Fibroblast of lung (primary cell): ENCODE measurements at regions not wholly inside any gene's neighbourhood (a gene's known extent, or its start where the extent isn't known, plus 50 kb on each side); places are given as distances from the start of the nearest gene placed in this dataset.

ENCODE experiments used
- CTCF ChIP-seq, 2 donors: IDR thresholded peaks in 1 of 2; conservative IDR thresholded peaks in 1 of 2; 1 replicate in 1 of 2; 2 replicates in 1 of 2; pipeline ENCODE4 v1.5.1; 2011 to 2012; ENCODE audit warnings: low read length in 2 of 2, control low read depth in 1 of 2, inconsistent platforms in 1 of 2, low read depth in 1 of 2, mild to moderate bottlenecking in 1 of 2
- EZH2 ChIP-seq: IDR thresholded peaks from 2 replicates; pipeline ENCODE4 v1.5.1; 2012; ENCODE audit warnings: low read length, control low read depth, mild to moderate bottlenecking; ENCODE audit errors: missing control alignments

GRCh38 chr5:61673007-61673735 is 341.1 kb downstream of the ZSWIM6 start:
- no peak for TF ChIP-seq CTCF (conservative IDR thresholded peaks at IDR 0.05 in 1 of 2, IDR thresholded peaks at IDR 0.05 in 1 of 2; ENCODE audit: low read depth in 1 of 2, low read length in 2 of 2)
- TF ChIP-seq EZH2 = no peak
